ENCODE measurements at regions not wholly inside any gene's neighbourhood (a gene's known extent, or its start where the extent isn't known, plus 50 kb on each side); places are given as distances from the start of the nearest gene placed in this dataset.

- DNase-seq, result no peak
Measured at GRCh38 chr13:105773863-105774538, 761.5 kb downstream of the EFNB2 start.

GRCh38 chr13:105773241-105773640, 762.2 kb downstream of the EFNB2 start:
- Histone ChIP-seq H3K4me1 (ENCODE audit: control insufficient read depth in 3 of 3, insufficient read depth in 2 of 3, low read depth in 1 of 3, low read length in 2 of 3) (no peaks in the 10 kb centered on the region), H3K27me3 (ENCODE audit: control insufficient read depth in 3 of 3, insufficient read depth in 3 of 3, low read length in 3 of 3) (no peaks in the 10 kb centered on the region), H3K9me3 (ENCODE audit: control insufficient read depth in 2 of 2, insufficient read depth in 1 of 2, low read depth in 1 of 2, low read length in 1 of 2) (no peaks in the 10 kb centered on the region), H3K27ac (ENCODE audit: low read depth in 1 of 3, low read length in 2 of 3) (no peak overlapping the region), H3K4me3 (ENCODE audit: low read depth in 1 of 3, low read length in 3 of 3) (no peak overlapping the region), H3K36me3 (ENCODE audit: control insufficient read depth in 3 of 3, insufficient read depth in 2 of 3, low read depth in 1 of 3, low read length in 3 of 3) (no peaks in the 10 kb centered on the region)
- no peak for FAIRE-seq
- no peak for DNase-seq
- WGBS, 3 donors, result 79 to 86% (median 79%) methylated on average over 4 of the region's 4 CpGs

More at GRCh38 chr13:105773863-105774538, 761.5 kb downstream of the EFNB2 start:
- 54 to 84% (median 70%) methylated on average over 7 of the region's 7 CpGs for WGBS, 3 donors
- FAIRE-seq, result no peak
- Histone ChIP-seq H3K36me3 (ENCODE audit: control insufficient read depth in 3 of 3, insufficient read depth in 2 of 3, low read depth in 1 of 3, low read length in 3 of 3) (no peaks in the 10 kb centered on the region), H3K27ac (ENCODE audit: low read depth in 1 of 3, low read length in 2 of 3) (no peak overlapping the region), H3K4me1 (ENCODE audit: control insufficient read depth in 3 of 3, insufficient read depth in 2 of 3, low read depth in 1 of 3, low read length in 2 of 3) (no peaks in the 10 kb centered on the region), H3K27me3 (ENCODE audit: control insufficient read depth in 3 of 3, insufficient read depth in 3 of 3, low read length in 3 of 3) (no peaks in the 10 kb centered on the region), H3K9me3 (ENCODE audit: control insufficient read depth in 2 of 2, insufficient read depth in 1 of 2, low read depth in 1 of 2, low read length in 1 of 2) (no peaks in the 10 kb centered on the region), H3K4me3 (ENCODE audit: low read depth in 1 of 3, low read length in 3 of 3) (no peak overlapping the region)

DNA sequence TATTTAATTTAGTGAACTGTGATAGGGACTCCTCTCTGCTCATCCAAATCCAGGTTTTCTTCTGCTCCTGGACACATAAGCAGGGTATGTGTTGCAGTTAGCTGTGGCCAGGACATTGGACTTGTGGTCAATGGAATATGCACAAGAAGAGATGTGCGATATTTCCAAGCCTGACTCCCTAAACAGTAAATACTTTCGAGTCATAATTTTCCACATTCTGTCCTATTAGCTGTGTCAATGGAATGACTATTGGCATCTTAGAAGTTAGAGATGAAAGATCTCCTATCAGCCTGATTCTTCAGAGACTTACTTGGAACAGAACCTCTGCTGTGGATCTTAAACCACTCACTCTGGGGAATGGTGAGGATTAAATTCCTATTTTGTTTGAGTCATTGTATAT, 771.0 kb downstream of the EFNB2 start:
- WGBS, 3 donors, result 84 to 91% (median 89%) methylated on average over 2 of the region's 2 CpGs
- FAIRE-seq, result no peak
- Histone ChIP-seq H3K36me3 (ENCODE audit: control insufficient read depth in 3 of 3, insufficient read depth in 2 of 3, low read depth in 1 of 3, low read length in 3 of 3) (no peaks in the 10 kb centered on the region), H3K4me3 (ENCODE audit: low read depth in 1 of 3, low read length in 3 of 3) (no peak overlapping the region), H3K9me3 (ENCODE audit: control insufficient read depth in 2 of 2, insufficient read depth in 1 of 2, low read depth in 1 of 2, low read length in 1 of 2) (no peaks in the 10 kb centered on the region), H3K4me1 (ENCODE audit: control insufficient read depth in 3 of 3, insufficient read depth in 2 of 3, low read depth in 1 of 3, low read length in 2 of 3) (no peaks in the 10 kb centered on the region), H3K27ac (ENCODE audit: low read depth in 1 of 3, low read length in 2 of 3) (no peak overlapping the region), H3K27me3 (ENCODE audit: control insufficient read depth in 3 of 3, insufficient read depth in 3 of 3, low read length in 3 of 3) (no peaks in the 10 kb centered on the region)
- DNase-seq, result no peak

GRCh38 chr13:105763851-105764250, 771.6 kb downstream of the EFNB2 start:
- Histone ChIP-seq H3K36me3 (ENCODE audit: control insufficient read depth in 3 of 3, insufficient read depth in 2 of 3, low read depth in 1 of 3, low read length in 3 of 3) (no peaks in the 10 kb centered on the region), H3K9me3 (ENCODE audit: control insufficient read depth in 2 of 2, insufficient read depth in 1 of 2, low read depth in 1 of 2, low read length in 1 of 2) (no peaks in the 10 kb centered on the region), H3K4me1 (ENCODE audit: control insufficient read depth in 3 of 3, insufficient read depth in 2 of 3, low read depth in 1 of 3, low read length in 2 of 3) (no peaks in the 10 kb centered on the region), H3K4me3 (ENCODE audit: low read depth in 1 of 3, low read length in 3 of 3) (no peak overlapping the region), H3K27me3 (ENCODE audit: control insufficient read depth in 3 of 3, insufficient read depth in 3 of 3, low read length in 3 of 3) (no peaks in the 10 kb centered on the region), H3K27ac (ENCODE audit: low read depth in 1 of 3, low read length in 2 of 3) (no peak overlapping the region)
- WGBS, 3 donors, result 81 to 88% (median 86%) methylated on average over 2 of the region's 2 CpGs
- no peak for FAIRE-seq
- no peak for DNase-seq

DNA sequence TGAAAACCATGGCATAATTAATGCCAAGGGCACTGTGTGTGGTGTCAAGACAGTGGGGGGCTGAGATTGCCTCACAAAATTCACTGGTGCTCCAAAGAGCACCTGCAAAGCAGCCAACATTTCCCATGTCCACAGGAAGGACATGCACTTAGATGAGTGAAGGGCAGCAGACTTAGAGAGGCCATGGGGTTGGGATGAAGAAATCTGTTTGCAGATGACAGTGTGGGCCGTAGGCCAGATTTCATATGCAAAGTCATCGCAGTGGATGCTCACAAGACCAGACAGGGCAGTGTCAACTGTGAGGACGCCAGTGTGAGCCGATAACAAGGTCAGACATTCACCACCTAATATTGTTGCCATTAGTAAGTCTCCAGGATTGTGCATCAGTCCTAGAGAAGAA, 773.4 kb downstream of the EFNB2 start:
- WGBS, 3 donors, result 84 to 94% (median 92%) methylated on average over 4 of the region's 4 CpGs

GRCh38 chr13:105758918-105759860, 776.3 kb downstream of the EFNB2 start:
- FAIRE-seq, result no peak

More for the DNA sequence above, 773.4 kb downstream of the EFNB2 start:
- no peak for FAIRE-seq
- Histone ChIP-seq H3K4me3 (ENCODE audit: low read depth in 1 of 3, low read length in 3 of 3) (no peak overlapping the region), H3K36me3 (ENCODE audit: control insufficient read depth in 3 of 3, insufficient read depth in 2 of 3, low read depth in 1 of 3, low read length in 3 of 3) (no peaks in the 10 kb centered on the region), H3K27me3 (ENCODE audit: control insufficient read depth in 3 of 3, insufficient read depth in 3 of 3, low read length in 3 of 3) (no peaks in the 10 kb centered on the region), H3K27ac (ENCODE audit: low read depth in 1 of 3, low read length in 2 of 3) (no peak overlapping the region), H3K9me3 (ENCODE audit: control insufficient read depth in 2 of 2, insufficient read depth in 1 of 2, low read depth in 1 of 2, low read length in 1 of 2) (no peaks in the 10 kb centered on the region), H3K4me1 (ENCODE audit: control insufficient read depth in 3 of 3, insufficient read depth in 2 of 3, low read depth in 1 of 3, low read length in 2 of 3) (no peaks in the 10 kb centered on the region)
- no peak for DNase-seq

GRCh38 chr13:105740739-105741138, 794.7 kb downstream of the EFNB2 start:
- DNase-seq, result no peak
- H3K4me1 ChIP-seq (ENCODE audit: control insufficient read depth in 3 of 3, insufficient read depth in 2 of 3, low read depth in 1 of 3, low read length in 2 of 3), result no peaks in the 10 kb centered on the region
- H3K9me3 ChIP-seq (ENCODE audit: control insufficient read depth in 2 of 2, insufficient read depth in 1 of 2, low read depth in 1 of 2, low read length in 1 of 2), result no peaks in the 10 kb centered on the region
- FAIRE-seq, result no peak
- H3K36me3 ChIP-seq (ENCODE audit: control insufficient read depth in 3 of 3, insufficient read depth in 2 of 3, low read depth in 1 of 3, low read length in 3 of 3), result no peaks in the 10 kb centered on the region
- no peaks in the 10 kb centered on the region for H3K27me3 ChIP-seq (ENCODE audit: control insufficient read depth in 3 of 3, insufficient read depth in 3 of 3, low read length in 3 of 3)
- no peak overlapping the region for H3K27ac ChIP-seq (ENCODE audit: low read depth in 1 of 3, low read length in 2 of 3)
- WGBS, 3 donors, result 43 to 63% (median 45%) methylated on average over 6 of the region's 6 CpGs
- H3K4me3 ChIP-seq (ENCODE audit: low read depth in 1 of 3, low read length in 3 of 3), result no peak overlapping the region

More at GRCh38 chr13:105758918-105759860, 776.3 kb downstream of the EFNB2 start:
- 71 to 74% (median 73%) methylated on average over 6 of the region's 6 CpGs for WGBS, 3 donors
- H3K27me3 ChIP-seq (ENCODE audit: control insufficient read depth in 3 of 3, insufficient read depth in 3 of 3, low read length in 3 of 3), result no peaks in the 10 kb centered on the region
- no peaks in the 10 kb centered on the region for H3K4me1 ChIP-seq (ENCODE audit: control insufficient read depth in 3 of 3, insufficient read depth in 2 of 3, low read depth in 1 of 3, low read length in 2 of 3)
- H3K27ac ChIP-seq (ENCODE audit: low read depth in 1 of 3, low read length in 2 of 3), result no peak overlapping the region
- H3K36me3 ChIP-seq (ENCODE audit: control insufficient read depth in 3 of 3, insufficient read depth in 2 of 3, low read depth in 1 of 3, low read length in 3 of 3), result no peaks in the 10 kb centered on the region
- H3K9me3 ChIP-seq (ENCODE audit: control insufficient read depth in 2 of 2, insufficient read depth in 1 of 2, low read depth in 1 of 2, low read length in 1 of 2), result no peaks in the 10 kb centered on the region
- no peak overlapping the region for H3K4me3 ChIP-seq (ENCODE audit: low read depth in 1 of 3, low read length in 3 of 3)
- DNase-seq, result no peak

- Histone ChIP-seq H3K27me3 (ENCODE audit: control insufficient read depth in 3 of 3, insufficient read depth in 3 of 3, low read length in 3 of 3) (no peaks in the 10 kb centered on the region), H3K4me1 (ENCODE audit: control insufficient read depth in 3 of 3, insufficient read depth in 2 of 3, low read depth in 1 of 3, low read length in 2 of 3) (no peaks in the 10 kb centered on the region), H3K36me3 (ENCODE audit: control insufficient read depth in 3 of 3, insufficient read depth in 2 of 3, low read depth in 1 of 3, low read length in 3 of 3) (no peaks in the 10 kb centered on the region), H3K4me3 (ENCODE audit: low read depth in 1 of 3, low read length in 3 of 3) (no peak overlapping the region), H3K9me3 (ENCODE audit: control insufficient read depth in 2 of 2, insufficient read depth in 1 of 2, low read depth in 1 of 2, low read length in 1 of 2) (no peaks in the 10 kb centered on the region), H3K27ac (ENCODE audit: low read depth in 1 of 3, low read length in 2 of 3) (no peak overlapping the region)
- no peak for FAIRE-seq
- 71 to 91% (median 86%) methylated on average over 1 of the region's 1 CpG for WGBS, 3 donors
- DNase-seq, result no peak
Measured at GRCh38 chr13:105737688-105738087, 797.8 kb downstream of the EFNB2 start.
